ENCODE measurements at regions not wholly inside any gene's neighbourhood (a gene's known extent, or its start where the extent isn't known, plus 50 kb on each side); places are given as distances from the start of the nearest gene placed in this dataset.
"Not testable (repeated sequence)": the region's sequence is repeated elsewhere in the genome, so short reads cannot be mapped to it uniquely, and the experiment has no call there.

DNA sequence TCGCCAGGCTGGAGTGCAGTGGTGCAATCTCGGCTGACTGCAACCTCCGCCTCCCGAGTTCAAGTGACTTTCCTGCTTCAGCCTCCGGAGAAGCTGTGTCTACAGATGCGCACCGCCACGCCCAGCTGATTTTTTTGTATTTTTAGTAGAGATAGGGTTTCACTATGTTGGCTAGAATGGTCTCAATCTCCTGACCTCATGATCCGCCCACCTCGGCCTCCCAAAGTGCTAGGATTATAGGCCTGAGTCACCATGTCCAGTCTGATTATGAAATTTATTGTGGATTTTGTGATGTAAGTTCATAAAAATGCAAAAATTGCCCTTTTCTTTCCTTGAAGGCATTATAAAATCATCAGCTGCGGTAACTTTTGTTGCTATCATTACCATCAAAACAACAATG is 1688.3 kb upstream of the ADGRL3 start:
- not testable (repeated sequence) for DNase-seq (ENCODE audit: low spot score)

DNA sequence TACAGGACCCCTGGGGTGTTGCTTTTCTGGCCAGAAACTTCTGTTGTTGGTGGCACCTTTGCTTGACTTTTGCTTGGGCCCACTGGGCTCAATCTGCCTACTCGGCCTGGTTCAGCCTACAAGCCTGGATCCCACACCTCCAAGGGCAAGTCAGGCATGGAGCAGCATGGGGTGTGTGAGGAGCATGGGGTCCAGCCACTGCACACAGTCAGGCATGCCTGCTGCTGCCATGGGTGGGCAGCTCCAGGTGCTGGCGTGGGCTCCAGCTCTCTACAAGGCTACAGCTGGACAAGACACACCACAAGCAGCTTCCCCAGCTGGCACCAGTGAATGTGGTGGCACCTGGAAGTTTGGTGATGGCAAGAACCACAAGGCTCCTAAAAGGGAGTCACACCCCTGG is 1683.1 kb upstream of the ADGRL3 start:
- DNase-seq (ENCODE audit: low spot score), result no peak

DNA sequence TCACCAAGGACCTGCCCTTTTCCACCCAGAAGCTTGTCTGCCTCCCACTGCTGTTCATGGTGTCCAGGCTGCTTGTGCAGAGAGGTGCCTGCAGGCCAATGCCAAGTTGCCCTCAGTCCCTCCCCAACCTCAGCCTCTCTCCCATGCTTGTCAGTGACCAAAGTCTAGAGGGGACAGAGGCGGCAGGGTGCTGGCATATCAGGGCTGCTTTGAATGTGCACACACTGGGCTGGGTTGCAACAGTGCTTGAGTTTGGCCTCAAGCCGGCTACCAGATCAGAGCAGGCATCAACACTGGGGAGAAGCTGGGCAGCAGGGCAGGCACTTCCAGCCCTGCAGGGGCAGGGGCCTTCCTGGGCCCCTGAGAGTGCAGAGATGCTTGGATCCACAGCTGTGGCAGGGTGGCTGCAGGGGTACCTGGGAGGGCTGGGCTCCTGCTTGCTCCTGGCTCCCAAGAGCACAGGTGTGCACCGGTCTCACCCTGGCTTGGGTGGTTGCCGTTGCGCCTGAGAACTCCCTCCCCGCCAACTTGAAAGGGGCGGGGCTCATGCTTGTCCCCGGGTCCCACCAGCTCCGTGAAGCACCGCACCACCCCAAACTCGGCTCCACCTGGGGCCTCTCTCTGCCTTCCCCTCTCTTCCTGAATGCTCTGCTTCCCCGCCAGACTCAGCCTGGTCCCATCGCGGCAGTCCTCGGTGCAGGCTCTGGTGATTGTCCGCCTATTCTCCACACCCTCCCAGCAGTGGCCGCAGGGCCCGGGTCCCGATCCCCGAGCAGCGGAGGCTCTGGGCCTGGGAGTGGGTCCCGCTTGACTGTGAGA is 1681.9 kb upstream of the ADGRL3 start:
- no peak for DNase-seq (ENCODE audit: low spot score)

DNA sequence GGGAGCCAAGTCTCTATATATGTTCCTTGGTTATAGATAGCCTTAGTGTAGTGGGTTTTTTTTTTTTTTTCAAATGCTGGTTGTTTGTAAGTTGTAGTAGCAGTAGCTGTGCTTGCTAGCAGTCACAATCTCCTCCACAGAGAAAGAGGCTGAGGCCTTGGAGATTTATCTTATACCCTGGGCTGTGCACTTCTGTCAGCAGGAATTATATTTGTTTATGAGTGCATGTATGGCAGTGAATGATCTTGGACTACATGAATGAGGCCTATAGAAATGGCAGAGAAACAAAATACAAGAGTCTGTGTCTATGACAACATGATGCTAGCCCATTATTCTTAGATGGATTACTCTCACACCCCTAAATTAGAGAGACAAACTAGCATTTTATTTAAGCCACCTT is 1674.2 kb upstream of the ADGRL3 start:
- no peak for DNase-seq (ENCODE audit: low spot score)

DNA sequence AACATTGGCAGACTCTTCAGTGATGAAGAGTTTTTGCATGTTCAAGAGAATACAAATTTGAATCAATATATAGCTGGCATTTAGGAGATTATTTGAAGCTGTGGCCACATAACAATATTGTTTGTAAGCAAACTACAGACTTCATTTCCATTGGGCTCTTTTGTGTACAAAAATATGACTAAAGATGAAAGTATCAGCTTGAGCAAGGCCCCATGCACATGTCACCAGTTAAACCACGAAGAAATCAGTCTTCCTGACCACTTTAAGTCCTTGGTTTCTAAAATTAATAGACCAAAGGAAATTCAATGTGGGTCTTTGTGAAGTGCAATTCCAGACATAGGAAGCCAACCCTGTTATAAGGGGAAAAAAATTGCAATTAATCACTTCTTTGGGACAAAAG is 1664.6 kb upstream of the ADGRL3 start:
- DNase-seq (ENCODE audit: low spot score), result no peak

DNA sequence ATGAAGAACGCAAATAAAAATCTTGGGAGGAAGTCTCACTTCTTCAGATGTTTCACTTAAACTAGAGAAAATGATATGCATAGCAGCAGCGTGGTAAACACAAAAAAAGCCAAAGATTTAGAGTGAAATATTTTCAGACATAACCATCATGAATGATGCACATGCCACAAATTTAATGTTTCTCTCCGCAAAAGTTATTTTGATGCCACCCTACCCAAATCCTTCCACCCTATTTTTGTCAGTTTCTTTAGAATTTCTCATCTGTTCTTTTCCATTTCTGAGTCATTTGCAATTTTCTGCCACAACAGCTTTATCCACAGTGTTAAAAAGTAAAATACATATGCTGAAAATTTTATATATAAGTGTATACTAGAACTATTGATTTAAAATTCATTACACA is 1663.7 kb upstream of the ADGRL3 start:
- no peak for DNase-seq (ENCODE audit: low spot score)

DNA sequence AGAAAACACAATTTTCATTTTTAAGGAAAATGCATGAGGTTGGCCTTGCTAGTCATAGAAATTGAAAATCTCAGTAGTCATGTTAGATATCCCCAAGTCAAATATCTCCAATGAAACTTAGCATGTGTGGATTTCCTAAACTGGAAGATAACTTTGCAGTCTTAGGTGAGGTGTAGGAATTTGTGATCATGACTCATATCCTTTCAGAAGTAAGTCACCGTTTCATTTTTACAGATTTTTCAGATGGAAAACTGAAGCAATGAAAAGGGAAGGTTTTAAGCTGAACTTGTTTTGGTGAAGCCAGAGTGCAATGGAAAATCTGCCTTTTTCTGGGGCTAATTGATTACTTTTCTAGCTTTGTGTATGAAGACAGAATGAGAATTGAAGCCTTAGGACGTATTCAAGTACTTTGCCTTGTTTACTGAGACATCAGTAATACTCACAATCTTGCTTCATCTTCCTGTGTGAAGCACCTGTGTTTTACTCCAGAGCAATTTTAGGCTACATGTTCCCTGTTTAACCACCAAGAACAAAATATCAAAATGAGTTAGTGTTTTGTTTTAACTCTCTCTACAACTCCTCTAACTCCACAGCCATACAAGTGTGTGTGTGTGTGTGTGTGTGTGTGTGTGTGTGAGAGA is 1662.8 kb upstream of the ADGRL3 start:
- DNase-seq (ENCODE audit: low spot score), result no peak

DNA sequence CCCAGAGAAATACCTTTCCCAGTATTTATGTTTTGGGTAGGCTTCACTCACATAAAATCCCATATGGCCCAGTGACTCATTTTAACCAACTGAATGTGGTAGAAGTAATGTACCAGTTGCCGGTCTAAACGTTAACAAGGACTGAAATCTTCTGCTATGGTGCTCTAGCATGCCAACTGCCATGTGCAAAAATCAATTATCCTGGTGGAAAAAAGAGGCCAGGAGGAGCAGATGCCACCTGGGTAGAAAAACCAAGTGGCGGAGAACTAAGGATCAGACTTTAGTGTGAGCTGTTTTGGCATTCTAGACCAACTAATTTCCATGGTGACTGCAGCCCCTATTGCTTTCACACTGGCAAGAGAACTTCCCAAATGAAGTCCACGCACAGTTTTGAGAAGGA is 1660.7 kb upstream of the ADGRL3 start:
- no peak for DNase-seq (ENCODE audit: low spot score)

DNA sequence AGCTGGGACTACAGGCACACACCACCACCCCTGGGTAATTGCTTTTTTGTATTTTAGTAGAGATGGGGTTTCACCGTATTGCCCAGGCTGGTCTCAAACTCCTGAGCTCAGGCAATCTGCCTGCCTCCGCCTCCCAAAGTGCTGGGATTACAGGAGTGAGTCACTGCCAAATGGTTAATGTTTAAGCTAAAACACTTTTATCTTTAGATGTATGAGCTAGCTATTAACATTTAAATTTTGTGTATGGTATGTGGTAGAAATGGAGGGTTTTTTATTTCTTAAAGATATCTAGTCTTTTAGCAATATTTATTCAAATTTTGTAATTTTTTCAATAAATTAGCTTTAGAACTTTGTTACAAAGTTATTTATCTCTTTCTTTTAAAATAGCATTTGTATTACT is 1659.8 kb upstream of the ADGRL3 start:
- DNase-seq (ENCODE audit: low spot score), result peak; percentile 6

DNA sequence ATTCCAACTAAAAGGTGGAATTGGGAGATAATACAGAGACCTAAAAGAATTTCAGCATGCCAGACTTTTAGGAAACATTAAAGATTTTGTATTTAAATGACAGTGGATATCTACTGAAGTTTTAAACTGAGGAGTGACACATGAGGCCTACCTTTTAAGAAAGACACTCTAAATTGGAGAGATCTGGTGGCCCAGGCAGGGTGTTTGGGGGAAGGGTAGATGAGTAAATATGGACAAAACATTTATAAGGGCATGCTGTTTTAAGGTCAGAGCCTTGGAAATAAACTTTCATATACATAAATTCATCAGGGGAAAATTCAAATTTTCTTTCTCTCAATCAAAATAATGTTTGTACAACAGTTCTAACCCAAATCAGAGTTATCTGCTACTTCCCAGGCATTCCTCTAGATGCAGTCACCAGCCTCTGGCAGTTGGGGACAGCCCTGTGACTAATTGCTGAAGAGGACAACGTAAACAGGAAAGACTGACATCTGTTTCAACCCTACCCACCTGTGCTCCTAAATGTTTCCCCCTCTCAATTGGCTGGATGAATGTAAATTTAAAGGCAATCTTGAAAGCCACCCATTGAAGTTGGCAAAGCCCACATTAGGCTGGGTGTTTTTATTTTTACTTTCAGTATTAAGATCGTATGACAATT is 1646.9 kb upstream of the ADGRL3 start:
- DNase-seq (ENCODE audit: low spot score), result peak; percentile 35

DNA sequence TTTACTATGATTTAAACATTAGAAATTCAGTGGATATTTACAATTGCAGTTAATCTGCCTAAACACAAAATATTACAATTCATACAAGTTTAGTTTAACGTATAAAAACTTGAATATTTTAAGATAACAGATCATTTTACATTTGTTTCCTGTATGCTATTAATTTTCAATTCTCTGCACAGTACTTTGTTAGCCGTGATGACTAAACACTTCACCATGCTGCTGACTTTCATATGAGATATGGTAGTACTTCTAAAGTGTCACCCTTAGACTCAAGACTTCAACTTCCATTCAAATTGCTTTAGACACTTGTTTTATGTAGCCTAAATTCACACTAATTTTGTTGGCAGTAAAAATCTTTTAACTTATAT is 1646.4 kb upstream of the ADGRL3 start:
- DNase-seq (ENCODE audit: low spot score), result peak; percentile 18

DNA sequence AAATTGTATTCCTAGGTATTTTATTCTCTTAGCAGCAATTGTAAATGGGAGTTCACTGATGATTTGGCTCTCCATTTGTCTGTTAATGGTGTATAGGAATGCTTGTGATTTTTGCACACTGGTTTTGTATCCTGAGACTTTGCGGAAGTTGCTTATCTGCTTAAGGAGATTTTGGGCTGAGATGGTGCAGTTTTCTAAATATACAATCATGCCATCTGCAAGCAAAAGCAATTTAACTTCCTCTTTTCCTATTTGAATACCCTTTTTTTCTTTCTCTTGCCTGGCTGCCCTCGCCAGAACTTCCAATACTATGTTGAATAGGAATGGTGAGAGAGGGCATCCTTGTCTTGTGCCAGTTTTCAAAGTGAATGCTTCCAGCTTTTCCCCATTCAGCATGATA is 1643.9 kb upstream of the ADGRL3 start:
- DNase-seq (ENCODE audit: low spot score), result not testable (repeated sequence)

DNA sequence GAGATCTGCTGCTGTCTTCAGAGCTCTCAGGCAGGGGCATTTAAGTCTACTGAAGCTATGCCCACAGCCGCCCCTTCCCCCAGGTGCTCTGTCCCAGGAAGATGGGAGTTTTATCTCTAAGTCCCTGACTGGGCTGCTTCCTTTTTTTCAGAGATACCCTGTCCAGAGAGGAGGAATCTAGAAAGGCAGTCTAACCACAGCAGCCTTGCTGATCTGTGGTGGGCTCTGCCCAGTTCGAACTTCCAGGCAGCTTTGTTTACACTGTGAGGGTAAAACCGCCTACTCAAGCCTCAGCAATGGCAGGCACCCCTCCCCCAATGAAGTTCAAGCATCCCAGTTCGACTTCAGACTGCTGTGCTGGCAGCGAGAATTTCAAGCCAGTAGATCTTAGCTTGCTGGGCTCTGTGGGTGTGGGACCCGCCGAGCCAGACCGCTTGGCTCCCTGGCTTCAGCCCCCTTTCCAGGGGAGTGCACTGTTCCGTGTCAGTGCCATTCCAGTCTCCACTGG is 1639.9 kb upstream of the ADGRL3 start:
- not testable (repeated sequence) for DNase-seq (ENCODE audit: low spot score)

DNA sequence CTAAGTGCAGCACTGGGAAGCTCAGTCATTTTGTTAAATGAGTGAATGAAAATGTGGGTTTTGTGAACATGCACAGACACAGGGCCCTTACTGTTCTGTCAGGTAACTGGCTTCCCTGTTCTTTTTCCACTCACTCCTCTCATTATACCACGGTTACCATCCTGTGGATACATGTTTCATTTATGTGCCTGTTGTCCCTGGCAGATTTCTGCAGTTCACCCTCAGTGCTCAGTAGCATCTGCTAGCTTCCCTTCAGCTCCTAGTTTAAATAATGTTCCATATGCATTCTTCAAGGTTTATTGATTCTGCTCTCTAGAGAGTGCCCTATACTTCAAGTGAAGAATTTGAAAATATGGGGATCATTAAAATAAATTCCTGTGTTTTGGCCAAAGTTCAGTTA is 1634.3 kb upstream of the ADGRL3 start:
- DNase-seq (ENCODE audit: low spot score), result no peak

DNA sequence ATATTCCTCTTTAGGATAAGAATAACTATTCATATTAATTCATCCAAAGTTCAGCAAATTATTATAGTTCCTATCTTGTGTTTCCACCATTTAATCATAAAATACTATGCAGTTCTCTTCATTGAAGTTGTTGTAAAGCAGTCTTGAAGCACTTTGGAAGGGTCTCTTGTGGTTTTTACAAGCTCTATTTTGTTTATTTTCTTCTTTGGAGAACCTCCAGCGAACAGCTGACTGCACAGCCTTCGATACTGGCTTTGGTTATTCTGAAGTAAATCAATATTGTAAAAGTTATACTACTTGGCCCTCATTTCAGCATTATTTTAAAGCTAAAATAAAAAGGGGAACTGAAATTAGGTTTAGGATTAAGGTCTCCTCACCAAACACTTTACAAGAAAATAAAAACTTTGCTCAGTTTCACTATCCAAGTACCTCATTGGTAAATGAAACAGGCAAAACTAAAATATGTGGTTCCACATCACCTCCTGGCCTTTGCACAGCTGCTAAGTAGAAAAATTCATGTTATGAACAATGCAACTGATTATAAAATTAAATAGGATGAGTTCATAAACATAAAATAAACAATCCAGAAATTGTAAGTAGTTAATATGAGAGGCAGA is 1629.2 kb upstream of the ADGRL3 start:
- DNase-seq (ENCODE audit: low spot score), result no peak

DNA sequence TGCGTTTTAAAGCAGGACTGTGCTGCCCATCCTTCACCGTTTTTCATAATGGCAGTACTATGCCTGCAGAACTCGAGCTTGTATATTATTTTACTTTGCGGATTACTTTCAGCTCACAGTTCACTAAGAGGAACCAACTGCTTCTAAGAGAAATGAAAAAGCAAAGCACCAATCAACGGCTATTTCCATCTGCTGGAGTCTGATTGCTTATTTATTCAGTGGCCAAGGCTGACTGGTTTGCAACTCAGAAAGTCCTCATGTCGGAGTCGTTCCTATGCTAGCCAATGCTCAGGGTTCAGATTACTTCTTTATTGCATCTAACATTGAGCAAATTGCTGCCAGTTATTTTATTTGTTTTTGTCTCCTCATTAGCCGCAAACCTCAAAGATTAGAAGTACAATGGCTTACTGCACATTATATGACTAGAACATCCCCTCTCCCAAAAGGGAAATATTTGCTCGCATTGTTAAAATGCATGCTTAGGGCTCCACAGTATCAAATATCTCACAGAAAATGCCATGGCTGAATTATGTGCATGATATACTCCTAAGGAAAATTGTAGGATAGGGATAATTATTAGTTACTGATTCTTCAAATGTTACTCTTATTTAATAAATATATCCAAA is 1628.2 kb upstream of the ADGRL3 start:
- DNase-seq (ENCODE audit: low spot score), result no peak

DNA sequence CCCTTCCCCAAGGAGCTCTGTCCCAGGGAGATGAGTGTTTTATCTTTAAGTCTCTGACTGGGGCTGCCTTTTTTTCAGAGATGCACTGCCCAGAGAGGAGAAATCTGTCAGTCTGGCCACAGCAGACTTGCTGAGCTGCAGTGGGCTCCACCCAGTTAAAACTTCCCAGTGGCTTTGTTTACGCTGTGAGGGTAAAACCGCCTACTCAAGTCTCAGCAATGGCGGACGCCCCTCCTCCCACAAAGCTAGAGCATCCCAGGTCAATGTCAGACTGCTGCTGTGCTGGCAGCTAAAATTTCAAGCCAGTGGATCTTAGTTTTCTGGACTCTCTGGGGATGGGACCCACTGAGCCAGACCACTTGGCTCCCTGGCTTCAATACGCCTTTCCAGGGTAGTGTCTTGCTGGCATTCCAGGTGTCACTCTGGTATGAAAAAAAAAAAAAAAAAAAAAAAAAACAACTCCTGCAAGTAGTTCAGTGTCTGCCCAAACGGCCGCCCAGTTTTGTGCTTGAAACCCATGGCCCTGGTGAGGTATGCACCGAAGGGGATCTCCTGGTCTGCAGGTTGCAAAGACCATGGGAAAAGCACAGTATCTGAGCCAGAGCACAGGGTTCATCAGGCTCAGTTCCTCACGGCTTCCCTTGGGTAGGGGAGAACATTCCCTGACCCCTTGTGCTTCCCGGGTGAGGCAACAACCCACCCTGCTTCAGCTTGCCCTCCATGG is 1616.1 kb upstream of the ADGRL3 start:
- DNase-seq (ENCODE audit: low spot score), result no peak

DNA sequence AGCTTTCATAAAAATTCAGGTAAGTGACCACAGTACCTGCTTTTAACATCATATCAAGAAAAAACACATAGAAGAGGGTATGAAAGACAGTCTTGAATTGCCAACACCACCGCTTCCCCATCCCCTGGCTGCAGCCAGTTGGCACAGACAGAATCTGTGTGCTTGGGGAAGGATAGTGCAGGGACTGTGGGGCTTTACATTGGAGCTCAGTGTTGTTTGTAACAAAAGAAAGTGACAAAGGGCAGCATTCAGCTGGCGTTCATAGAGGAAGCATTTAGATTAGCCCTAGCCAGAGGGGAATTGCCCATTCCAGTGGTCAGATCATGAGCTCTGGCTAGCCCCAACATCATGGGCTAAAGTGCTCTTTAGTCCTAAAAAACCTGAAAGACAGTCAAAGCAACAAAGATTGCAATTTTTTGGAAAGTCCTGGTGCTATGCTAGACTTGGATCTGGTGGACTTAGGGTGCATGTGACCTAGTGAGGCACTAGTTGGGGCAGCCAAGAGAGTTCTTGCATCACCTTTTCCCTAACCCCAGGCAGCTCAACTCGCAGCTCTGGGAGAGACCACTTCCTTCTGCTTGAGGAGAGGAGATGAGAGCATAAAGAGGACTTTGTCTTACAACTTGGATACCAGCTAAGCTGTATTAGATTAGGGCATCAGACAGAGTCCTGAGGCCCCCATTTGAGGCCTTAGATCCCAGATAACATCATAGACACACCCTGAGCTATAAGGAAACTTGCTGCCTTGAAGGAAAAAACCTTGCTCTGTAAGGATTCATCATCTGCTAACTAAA is 1602.4 kb upstream of the ADGRL3 start:
- no peak for DNase-seq (ENCODE audit: low spot score)

DNA sequence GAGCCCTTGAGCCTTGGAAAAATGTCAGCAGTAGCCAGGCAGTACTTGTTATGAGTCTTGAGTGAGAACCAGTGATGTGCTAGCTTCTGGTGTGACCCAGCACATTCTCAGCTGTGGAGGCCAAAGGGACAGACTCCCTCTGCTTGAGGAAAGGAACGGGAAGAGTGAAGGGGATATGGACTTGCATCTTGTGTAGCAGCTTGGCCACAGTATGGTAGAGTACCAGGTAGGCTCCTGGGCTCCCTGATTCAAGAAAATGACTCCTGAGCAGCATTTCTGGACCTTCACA is 1601.9 kb upstream of the ADGRL3 start:
- no peak for DNase-seq (ENCODE audit: low spot score)

DNA sequence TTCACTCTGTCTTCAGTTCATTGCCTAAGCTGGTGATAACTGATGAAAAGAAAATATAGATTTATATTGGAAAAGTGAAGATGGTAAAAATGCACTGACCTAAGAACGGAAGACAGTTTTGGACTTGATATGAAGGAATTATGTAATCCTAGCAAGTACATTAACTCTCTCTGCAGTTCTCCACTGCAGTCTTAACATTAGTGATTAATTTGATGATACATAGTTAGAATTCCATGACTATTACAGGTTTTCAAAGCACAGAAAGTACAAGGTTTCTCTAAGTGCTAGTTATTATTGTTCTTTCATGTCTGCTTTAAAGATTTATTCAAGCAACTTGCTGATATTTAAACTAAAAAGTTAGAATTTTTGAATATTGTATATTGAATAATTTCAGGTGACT is 1591.7 kb upstream of the ADGRL3 start:
- DNase-seq (ENCODE audit: low spot score), result no peak

DNA sequence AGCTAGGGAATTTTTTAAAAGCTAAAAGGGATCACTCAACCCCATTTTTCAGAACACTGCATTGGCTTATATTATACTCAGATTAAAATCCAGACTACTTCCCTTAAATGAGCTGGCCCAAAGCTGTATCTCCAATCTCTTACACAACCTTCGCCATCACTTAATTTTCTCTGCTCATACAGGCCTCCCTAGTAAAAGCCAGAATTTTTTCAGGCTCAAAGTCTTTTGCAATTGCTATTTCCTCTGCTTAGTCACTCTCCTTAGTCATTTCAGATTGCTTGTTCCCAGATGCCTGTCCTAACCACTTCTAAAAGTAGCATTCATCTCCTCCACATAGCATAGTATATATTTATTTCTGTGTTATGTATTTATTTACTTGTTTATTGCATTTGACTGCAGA is 1587.9 kb upstream of the ADGRL3 start:
- no peak for DNase-seq (ENCODE audit: low spot score)

All from LoVo (cell line).